ENCODE measurements at regions not wholly inside any gene's neighbourhood (a gene's known extent, or its start where the extent isn't known, plus 50 kb on each side); places are given as distances from the start of the nearest gene placed in this dataset.
"Not testable (repeated sequence)": the region's sequence is repeated elsewhere in the genome, so short reads cannot be mapped to it uniquely, and the experiment has no call there.

- DNase-seq (ENCODE audit: extremely low read depth, low read depth) = no peak
Observed at GRCh38 chr9:81804306-81804705, 115.0 kb upstream of the TLE1 start.

DNA sequence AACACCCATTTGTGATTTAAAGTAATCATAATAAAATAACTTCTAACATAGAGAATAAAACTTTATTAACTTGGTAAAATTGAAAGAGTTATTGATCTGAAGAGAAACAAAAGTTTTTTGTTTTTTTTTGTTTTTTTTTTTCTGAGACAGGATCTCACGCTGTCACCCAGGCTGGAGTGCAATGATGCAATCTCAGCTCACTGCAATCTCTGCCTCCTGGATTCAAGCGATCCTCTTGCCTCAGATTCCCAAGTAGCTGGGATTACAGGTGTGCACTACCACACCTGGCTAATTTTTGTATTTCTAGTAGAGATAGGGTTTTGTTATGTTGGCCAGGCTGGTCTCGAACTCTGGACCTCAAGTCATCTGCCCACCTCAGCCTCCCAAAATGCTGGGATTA lies 116.5 kb upstream of the SPATA31D4 start:
- not testable (repeated sequence) for DNase-seq (ENCODE audit: extremely low read depth, low read depth)

- DNase-seq (ENCODE audit: extremely low read depth, low read depth) = no peak
Observed at GRCh38 chr9:81814401-81814793, 113.8 kb upstream of the SPATA31D4 start.

GRCh38 chr9:81814794-81815464 lies 113.3 kb upstream of the SPATA31D4 start:
- DNase-seq (ENCODE audit: extremely low read depth, low read depth) = no peak

DNA sequence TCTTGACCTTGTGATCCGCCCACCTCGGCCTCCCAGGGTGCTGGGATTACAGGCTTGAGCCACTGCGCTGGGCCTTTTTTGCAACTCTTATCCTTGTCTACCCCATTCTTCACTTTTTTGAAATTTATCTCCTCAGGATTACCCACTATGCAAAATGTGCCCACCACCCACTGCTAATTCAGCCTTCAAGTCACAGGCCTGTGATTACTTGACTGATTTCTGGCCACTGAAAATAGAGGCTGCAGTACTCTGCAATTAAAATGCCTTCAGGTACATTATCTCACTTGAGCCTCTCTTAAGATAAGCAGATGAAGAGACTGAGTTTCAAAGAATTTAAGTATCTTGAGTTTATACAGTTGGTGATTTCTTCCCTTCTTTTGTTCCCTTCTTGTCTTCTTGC lies 112.4 kb upstream of the SPATA31D4 start:
- no peak for DNase-seq (ENCODE audit: extremely low read depth, low read depth)

DNA sequence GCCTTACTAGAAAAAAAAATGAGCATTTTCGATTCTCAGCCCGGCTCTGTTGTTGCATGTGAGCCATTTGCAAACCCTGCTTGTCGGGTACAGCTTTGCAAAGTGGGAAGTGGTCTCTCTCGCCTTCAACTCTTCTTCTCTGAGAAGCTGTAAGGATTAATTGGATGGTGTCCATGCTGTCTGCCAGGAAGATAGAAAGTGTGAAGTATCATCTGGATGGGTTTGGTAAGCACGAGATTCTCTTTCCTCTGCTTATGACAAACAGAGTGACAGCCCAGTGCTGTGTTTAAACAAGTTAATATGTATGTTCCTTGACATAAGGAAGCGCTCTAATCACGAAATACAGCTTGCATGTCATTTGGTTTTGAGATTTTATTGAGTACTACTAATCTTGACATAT lies 109.1 kb upstream of the SPATA31D4 start:
- no peak for DNase-seq (ENCODE audit: extremely low read depth, low read depth)

DNA sequence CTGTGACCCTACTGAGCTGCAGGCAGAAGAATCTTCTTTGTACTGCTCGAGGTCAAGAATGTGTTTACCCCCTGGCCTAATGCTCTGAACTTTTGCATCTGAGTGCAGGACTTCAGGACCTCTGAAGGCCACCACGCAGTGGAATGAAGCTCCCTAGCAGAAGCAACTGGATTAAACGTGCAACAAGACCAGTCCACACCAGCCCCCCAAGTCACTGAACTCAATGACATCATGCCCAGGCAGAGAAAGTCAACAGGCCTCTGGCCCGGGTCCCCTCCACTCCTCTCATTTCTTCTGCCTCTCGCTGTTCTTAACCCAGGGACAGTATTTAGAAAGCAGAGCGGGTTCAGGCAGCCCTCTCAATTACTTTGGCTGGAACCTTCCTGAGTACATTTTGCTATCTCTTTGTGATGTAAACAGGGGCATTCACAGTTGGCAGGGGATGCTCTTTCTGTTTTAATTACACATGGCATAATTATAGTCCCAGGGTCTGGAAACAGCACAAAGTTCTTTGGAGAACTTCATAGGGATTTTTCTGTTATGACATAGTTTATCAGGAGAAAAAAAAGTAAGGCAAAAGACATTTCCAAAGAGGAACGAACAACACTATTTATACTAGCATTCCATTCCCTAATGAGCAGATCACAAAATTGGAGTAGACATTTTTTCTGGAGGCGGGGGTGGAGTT lies 108.2 kb upstream of the SPATA31D4 start:
- DNase-seq (ENCODE audit: extremely low read depth, low read depth) = no peak

GRCh38 chr9:81822301-81822865 lies 105.8 kb upstream of the SPATA31D4 start:
- no peak for DNase-seq (ENCODE audit: extremely low read depth, low read depth)

DNA sequence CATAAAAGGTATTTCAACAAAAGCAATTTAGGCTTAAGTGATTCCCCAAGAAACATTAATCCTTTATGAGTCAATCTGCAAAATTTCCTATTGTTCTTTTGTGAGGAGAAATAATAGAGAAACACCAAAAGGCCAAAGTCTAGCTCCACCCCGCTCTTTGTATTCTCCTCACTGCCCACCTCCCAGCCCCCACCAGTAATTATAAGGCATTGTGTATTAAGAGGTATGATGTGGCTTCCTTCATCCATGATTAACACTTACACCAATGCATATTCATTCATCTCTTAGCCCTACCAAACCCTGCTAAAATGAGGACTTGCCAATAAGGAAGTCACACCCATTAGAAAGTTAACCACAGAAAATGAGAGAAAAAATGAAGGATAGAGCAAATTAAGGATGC lies 105.3 kb upstream of the SPATA31D4 start:
- no peak for DNase-seq (ENCODE audit: extremely low read depth, low read depth)

DNA sequence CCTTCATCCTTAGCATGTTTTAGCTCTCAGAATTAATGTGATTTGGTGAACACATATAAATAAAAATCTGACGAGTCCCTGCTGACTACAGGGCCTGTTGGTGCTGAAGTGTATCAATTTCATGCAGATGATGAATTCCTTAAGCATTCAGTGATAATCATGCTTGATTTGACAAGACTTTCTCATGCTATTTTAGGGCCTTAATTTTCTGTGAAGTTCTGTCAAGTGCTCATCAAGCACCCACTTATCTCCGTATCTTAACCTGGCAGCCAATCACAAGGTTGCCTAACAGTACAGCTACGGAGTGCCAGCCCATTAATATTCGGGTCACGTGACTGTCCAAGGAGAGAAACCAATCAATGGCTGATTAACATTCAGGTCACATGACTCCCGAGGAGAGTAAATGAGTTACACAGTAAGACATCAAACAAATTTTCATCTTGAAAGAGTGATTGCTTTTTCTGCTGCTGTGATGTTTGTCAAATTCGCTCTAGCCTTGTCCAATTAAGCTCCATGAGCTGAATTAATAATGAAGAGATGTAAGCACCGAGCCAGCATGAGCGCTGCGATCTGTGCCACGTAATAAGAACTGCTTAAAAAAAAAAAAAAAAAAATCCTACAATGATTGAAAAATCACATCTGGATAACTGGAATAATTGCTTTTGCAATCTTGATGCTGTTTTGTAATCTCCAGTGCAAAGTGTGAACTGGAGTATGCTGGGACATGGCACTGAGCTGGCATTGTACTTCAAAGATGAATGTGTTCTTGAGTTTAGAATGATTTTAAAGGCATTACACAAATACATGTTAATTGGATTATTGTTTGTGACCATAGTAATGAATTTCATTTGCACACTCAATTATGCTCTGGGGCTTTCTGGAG lies 104.3 kb upstream of the SPATA31D4 start:
- no peak for DNase-seq (ENCODE audit: extremely low read depth, low read depth)

GRCh38 chr9:81824802-81825730 lies 103.2 kb upstream of the SPATA31D4 start:
- DNase-seq (ENCODE audit: extremely low read depth, low read depth) = no peak

GRCh38 chr9:81825846-81826516 lies 102.2 kb upstream of the SPATA31D4 start:
- no peak for DNase-seq (ENCODE audit: extremely low read depth, low read depth)

GRCh38 chr9:81826517-81826906 lies 101.7 kb upstream of the SPATA31D4 start:
- no peak for DNase-seq (ENCODE audit: extremely low read depth, low read depth)

DNA sequence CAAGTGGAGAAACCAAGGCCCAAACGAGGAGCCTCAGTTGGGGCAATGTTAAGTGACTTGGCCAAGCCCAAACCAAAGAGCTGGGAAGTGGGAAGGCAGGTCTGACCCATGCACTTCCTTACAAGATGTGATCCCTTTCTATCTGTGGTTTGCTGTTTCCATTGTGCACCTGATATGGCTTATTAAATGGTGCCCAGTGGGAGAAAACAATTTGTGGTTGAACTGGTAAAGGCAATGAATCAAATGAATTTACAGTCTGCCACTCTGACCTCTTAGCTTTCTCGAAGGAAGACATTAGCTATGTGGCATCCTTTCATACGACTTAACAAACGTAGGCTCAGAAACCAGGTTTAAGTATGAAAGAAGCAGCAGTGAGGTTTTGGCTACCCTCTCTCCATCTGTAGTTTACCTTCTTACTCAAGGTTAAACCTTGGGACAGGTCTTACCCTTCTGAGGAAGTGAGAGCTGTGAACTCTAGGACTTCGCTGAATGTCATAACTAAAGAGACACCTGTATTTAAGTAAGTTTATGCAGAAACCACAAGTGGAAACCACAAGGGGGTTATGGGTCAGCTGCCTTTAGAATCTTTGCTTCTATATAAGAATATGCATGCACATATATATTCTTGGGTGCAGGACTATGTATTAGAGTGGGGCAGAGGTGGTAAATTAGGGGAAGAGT lies 100.5 kb upstream of the SPATA31D4 start:
- no peak for DNase-seq (ENCODE audit: extremely low read depth, low read depth)

GRCh38 chr9:81829195-81829882 lies 98.9 kb upstream of the SPATA31D4 start:
- DNase-seq (ENCODE audit: extremely low read depth, low read depth) = no peak

DNA sequence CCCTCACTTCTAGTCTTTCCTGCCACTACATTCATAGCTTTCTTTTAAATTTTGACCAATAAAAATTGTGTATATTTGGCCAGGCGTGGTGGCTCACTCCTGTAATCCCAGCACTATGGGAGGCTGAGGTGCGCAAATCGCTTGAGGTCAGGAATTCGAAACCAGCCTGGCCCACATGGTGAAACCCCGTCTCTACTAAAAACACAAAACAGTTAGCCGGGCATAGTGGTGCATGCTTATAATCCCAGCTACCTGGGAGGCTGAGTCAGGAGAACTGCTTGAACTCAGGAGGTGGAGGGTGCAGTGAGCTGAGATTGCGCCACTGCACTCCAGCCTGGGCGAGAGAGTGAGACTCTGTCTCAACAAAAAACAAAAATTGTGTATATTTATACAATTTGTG lies 97.8 kb upstream of the SPATA31D4 start:
- DNase-seq (ENCODE audit: extremely low read depth, low read depth) = not testable (repeated sequence)

DNA sequence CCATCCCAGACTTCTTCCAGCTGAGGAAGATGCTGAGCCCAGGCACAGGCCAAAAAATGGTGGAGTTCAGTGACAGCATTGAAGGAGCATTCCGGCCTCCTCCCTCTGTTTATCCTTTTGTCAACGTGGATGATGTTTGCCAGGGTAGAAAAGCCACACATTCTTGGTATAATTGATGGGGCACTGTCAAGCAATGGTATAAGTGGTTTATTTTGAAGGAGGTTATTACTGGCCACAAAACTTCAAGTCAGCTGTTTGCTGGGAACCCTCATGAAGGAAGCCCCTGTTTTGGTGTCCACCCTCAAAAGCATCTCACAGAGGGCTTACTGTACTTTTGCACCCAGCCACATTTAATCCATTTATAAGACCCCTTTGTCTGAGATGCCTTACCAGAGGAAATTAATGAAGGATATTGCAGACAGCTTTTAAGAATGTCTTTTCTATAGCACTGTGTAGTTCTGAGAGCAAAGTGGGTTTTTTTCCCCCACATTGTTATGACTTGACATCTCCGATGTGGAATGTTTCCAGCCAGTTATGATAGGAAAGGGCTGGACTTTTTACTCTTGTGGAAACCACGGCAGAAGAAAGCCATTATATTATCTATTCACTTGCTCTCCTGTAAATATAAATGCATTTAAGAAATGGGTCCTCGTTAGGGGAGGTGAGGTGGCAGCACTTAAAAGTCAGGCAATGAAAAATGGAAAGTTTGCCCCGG lies 95.5 kb upstream of the SPATA31D4 start:
- no peak for DNase-seq (ENCODE audit: extremely low read depth, low read depth)

Measured in NCI-H460 (cell line).